GM23338 (cell line): ENCODE measurements at regions not wholly inside any gene's neighbourhood (a gene's known extent, or its start where the extent isn't known, plus 50 kb on each side); places are given as distances from the start of the nearest gene placed in this dataset.

Experiments used
- ATAC-seq: fragments of 200-7000 bp; cut with Tn5 transposase; 3 replicates; pipeline ENCODE4 v1.9.1; 2020
- DNase-seq: peaks from one replicate; pipeline ENCODE4 v3.0.0-alpha.2; 2015; ENCODE audit warnings: low spot score
- H2AFZ ChIP-seq: fragments of 200-600 bp; sonication (generic); 2 replicates; pipeline ENCODE4 v1.8.0; 2016; ENCODE audit warnings: antibody characterized with exemption, mild to moderate bottlenecking, moderate library complexity
- H3F3A ChIP-seq: fragments of 200-600 bp; sonication (generic); replicated peaks from 2 replicates; pipeline ENCODE4 v1.8.0; 2017; ENCODE audit warnings: antibody characterized with exemption, mixed run types, low read depth
- H3K27ac ChIP-seq: fragments of 200-600 bp; sonication (generic); 2 replicates; pipeline ENCODE4 v1.6.1; 2016; ENCODE audit warnings: low read depth
- H3K27me3 ChIP-seq: fragments of 200-600 bp; sonication (generic); 2 replicates; pipeline ENCODE4 v1.8.0; 2016; ENCODE audit warnings: mild to moderate bottlenecking, mixed run types, moderate library complexity; ENCODE audit not compliant: insufficient read depth
- H3K36me3 ChIP-seq: fragments of 200-600 bp; sonication (generic); 2 replicates; pipeline ENCODE4 v1.8.0; 2016; ENCODE audit warnings: mild to moderate bottlenecking; ENCODE audit not compliant: insufficient read depth
- H3K4me1 ChIP-seq: fragments of 200-600 bp; sonication (generic); 2 replicates; pipeline ENCODE4 v1.8.0; 2016; ENCODE audit warnings: mild to moderate bottlenecking, moderate library complexity; ENCODE audit not compliant: insufficient read depth
- H3K4me2 ChIP-seq: fragments of 200-600 bp; sonication (generic); 2 replicates; pipeline ENCODE4 v1.7.1; 2017; ENCODE audit warnings: mixed run types
- H3K4me3 ChIP-seq: fragments of 200-600 bp; sonication (generic); 2 replicates; pipeline ENCODE4 v1.6.1; 2016; ENCODE audit warnings: mixed run types
- H3K79me2 ChIP-seq: fragments of 200-600 bp; sonication (generic); replicated peaks from 2 replicates; pipeline ENCODE4 v1.8.0; 2017; ENCODE audit warnings: mild to moderate bottlenecking; ENCODE audit not compliant: insufficient read depth
- H3K9me2 ChIP-seq: fragments of 200-600 bp; sonication (generic); 2 replicates; pipeline ENCODE4 v1.8.0; 2017; ENCODE audit not compliant: insufficient read depth
- H4K20me1 ChIP-seq: fragments of 200-600 bp; sonication (generic); replicated peaks from 2 replicates; pipeline ENCODE4 v1.8.0; 2017; ENCODE audit warnings: mild to moderate bottlenecking; ENCODE audit not compliant: insufficient read depth
- H3K27ac Mint-ChIP-seq: 2 replicates; pipeline ENCODE4 v1.8.0; 2020; ENCODE audit warnings: inconsistent platforms, mild to moderate bottlenecking, moderate library complexity, mixed read lengths
- H3K27me3 Mint-ChIP-seq: 3 replicates; pipeline ENCODE4 v1.8.0; 2022; ENCODE audit warnings: low read depth, mild to moderate bottlenecking, moderate library complexity, mixed read lengths, inconsistent platforms; ENCODE audit not compliant: insufficient read depth, poor library complexity
- H3K36me3 Mint-ChIP-seq: 3 replicates; pipeline ENCODE4 v1.8.0; 2021; ENCODE audit warnings: low read depth, mild to moderate bottlenecking, inconsistent platforms, moderate library complexity, mixed read lengths
- H3K4me1 Mint-ChIP-seq: 3 replicates; pipeline ENCODE4 v1.8.0; 2020; ENCODE audit warnings: mild to moderate bottlenecking, inconsistent platforms, mixed read lengths
- H3K4me3 Mint-ChIP-seq: 3 replicates; pipeline ENCODE4 v1.8.0; 2021; ENCODE audit warnings: moderate library complexity, mild to moderate bottlenecking, inconsistent platforms, mixed read lengths
- H3K9me3 Mint-ChIP-seq: 3 replicates; pipeline ENCODE4 v1.8.0; 2020; ENCODE audit warnings: moderate library complexity, mild to moderate bottlenecking, inconsistent platforms, mixed read lengths
- CREB1 ChIP-seq: fragments of 250-450 bp; sonication (Bioruptor Pico); IDR thresholded peaks from 2 replicates; pipeline ENCODE4 v1.5.0; 2020; ENCODE audit warnings: low read depth, mild to moderate bottlenecking, moderate library complexity
- EZH2 ChIP-seq: fragments of 200-600 bp; sonication (generic); IDR thresholded peaks from one replicate; pipeline ENCODE4 v1.8.0; 2017; ENCODE audit warnings: antibody characterized with exemption, mild to moderate bottlenecking, low read depth; ENCODE audit not compliant: unreplicated experiment
- JUNB ChIP-seq: IDR thresholded peaks from one replicate; pipeline ENCODE4 v1.6.1; 2016; ENCODE audit warnings: antibody characterized with exemption; ENCODE audit not compliant: unreplicated experiment
- NANOG ChIP-seq: IDR thresholded peaks from 2 replicates; pipeline ENCODE4 v1.6.1; 2016; ENCODE audit warnings: antibody characterized with exemption, borderline replicate concordance
- REST ChIP-seq: IDR thresholded peaks from one replicate; pipeline ENCODE4 v1.6.1; 2018; ENCODE audit warnings: antibody characterized with exemption; ENCODE audit not compliant: unreplicated experiment
- STAT1 ChIP-seq: IDR thresholded peaks from one replicate; pipeline ENCODE4 v1.6.1; 2016; ENCODE audit warnings: antibody characterized with exemption; ENCODE audit not compliant: unreplicated experiment
- ZNF114 ChIP-seq: fragments of 250-450 bp; sonication (Bioruptor Pico); IDR thresholded peaks from 2 replicates; pipeline ENCODE4 v1.5.0; 2020; ENCODE audit warnings: mild to moderate bottlenecking, moderate library complexity
- ZNF331 ChIP-seq: fragments of 250-450 bp; sonication (Bioruptor Pico); IDR thresholded peaks from 2 replicates; pipeline ENCODE4 v1.5.0; 2020; ENCODE audit warnings: low read depth, mild to moderate bottlenecking, moderate library complexity
- TF ChIP-seq, protein P1 (sequence below), 2 experiments: fragments of 200-600 bp in 1 of 2; sonication (generic) in 1 of 2; conservative IDR thresholded peaks; 2 replicates each; pipeline versions ENCODE4 v1.5.1 to v1.6.1; 2016 to 2017; ENCODE audit warnings: antibody characterized with exemption in 2 of 2, low read depth in 2 of 2, mild to moderate bottlenecking in 2 of 2, moderate library complexity in 1 of 2

DNA sequence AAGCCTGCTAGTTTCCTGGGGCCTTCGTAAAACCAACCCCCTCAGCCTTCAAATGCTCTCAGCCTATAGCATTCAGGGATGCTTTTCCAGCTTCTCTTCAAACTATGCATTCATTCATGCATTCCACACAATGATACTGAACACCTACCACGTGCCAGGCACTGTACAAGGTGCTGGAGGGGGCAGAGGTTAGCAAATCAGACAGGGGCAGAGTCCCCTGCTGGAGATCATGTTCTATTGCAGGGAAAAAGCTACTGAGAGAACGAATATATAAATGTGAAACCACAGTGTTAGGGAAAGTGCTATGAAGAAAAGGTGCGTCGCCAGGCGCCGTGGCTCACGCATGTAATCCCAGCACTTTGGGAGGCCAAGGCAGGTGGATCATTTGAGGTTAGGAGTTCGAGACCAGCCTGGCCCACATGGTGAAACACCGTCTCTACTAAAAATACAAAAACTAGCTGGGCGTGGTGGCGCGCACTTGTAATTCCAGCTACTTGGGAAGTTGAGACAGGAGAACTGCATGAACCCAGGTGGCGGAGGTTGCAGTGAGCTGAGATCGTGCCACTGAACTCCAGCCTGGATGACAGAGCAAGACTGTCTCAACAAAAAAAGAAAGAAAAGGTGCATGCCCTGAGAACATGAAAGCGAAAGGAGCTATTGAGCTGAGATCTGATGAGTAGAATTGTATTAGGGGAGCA lies 64.6 kb upstream of the CALN1 start:
- no peaks in the 10 kb centered on the region; the same call in 2 of the 3 replicates for H3K4me1 Mint-ChIP-seq
- H3K9me2 ChIP-seq = no peaks in the 10 kb centered on the region

GRCh38 chr7:72467237-72467636 lies 55.1 kb upstream of the CALN1 start:
- Histone ChIP-seq H3F3A (no peaks in the 10 kb centered on the region), H3K4me3 (no peak overlapping the region), H3K27ac (no peak overlapping the region), H3K4me2 (no peak overlapping the region), H4K20me1 (no peaks in the 10 kb centered on the region), H3K36me3 (no peaks in the 10 kb centered on the region), H3K9me2 (no peaks in the 10 kb centered on the region), H3K4me1 (no peaks in the 10 kb centered on the region), H2AFZ (no peak overlapping the region), H3K79me2 (no peaks in the 10 kb centered on the region), H3K27me3 (no peaks in the 10 kb centered on the region)
- Mint-ChIP-seq H3K27me3 (peaks cover 4% of the 10 kb centered on the region), H3K4me3 (no peak overlapping the region), H3K4me1 (no peaks in the 10 kb centered on the region; the same call in 2 of the 3 replicates), H3K9me3 (peaks cover 4% of the 10 kb centered on the region; the same call in 1 of the 3 replicates), H3K27ac (no peak overlapping the region), H3K36me3 (no peaks in the 10 kb centered on the region; the same call in 2 of the 3 replicates)
- no peak for DNase-seq
- no peak for ATAC-seq
- TF ChIP-seq STAT1 = no peak
- TF ChIP-seq ZNF114 (CRISPR knock-in tag) = no peak
- TF ChIP-seq, protein P1, sequence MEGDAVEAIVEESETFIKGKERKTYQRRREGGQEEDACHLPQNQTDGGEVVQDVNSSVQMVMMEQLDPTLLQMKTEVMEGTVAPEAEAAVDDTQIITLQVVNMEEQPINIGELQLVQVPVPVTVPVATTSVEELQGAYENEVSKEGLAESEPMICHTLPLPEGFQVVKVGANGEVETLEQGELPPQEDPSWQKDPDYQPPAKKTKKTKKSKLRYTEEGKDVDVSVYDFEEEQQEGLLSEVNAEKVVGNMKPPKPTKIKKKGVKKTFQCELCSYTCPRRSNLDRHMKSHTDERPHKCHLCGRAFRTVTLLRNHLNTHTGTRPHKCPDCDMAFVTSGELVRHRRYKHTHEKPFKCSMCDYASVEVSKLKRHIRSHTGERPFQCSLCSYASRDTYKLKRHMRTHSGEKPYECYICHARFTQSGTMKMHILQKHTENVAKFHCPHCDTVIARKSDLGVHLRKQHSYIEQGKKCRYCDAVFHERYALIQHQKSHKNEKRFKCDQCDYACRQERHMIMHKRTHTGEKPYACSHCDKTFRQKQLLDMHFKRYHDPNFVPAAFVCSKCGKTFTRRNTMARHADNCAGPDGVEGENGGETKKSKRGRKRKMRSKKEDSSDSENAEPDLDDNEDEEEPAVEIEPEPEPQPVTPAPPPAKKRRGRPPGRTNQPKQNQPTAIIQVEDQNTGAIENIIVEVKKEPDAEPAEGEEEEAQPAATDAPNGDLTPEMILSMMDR (conservative IDR thresholded peaks at IDR 0.05; ENCODE audit: low read depth in 2 of 2) = no peak
- no peak for TF ChIP-seq NANOG
- TF ChIP-seq CREB1 = no peak
- TF ChIP-seq JUNB = no peak
- no peak for TF ChIP-seq REST
- no peak for TF ChIP-seq EZH2
- no peak for TF ChIP-seq ZNF331

More for the DNA sequence above, 64.6 kb upstream of the CALN1 start:
- Histone ChIP-seq H3K4me1 (no peaks in the 10 kb centered on the region), H3K27ac (no peak overlapping the region), H3K4me2 (no peak overlapping the region), H3K27me3 (no peaks in the 10 kb centered on the region), H3K4me3 (no peak overlapping the region), H4K20me1 (no peaks in the 10 kb centered on the region), H2AFZ (no peak overlapping the region), H3F3A (no peaks in the 10 kb centered on the region), H3K79me2 (no peaks in the 10 kb centered on the region), H3K36me3 (no peaks in the 10 kb centered on the region)
- peaks cover 4% of the 10 kb centered on the region for H3K27me3 Mint-ChIP-seq
- DNase-seq = peak; percentile 23
- no peak overlapping the region for H3K4me3 Mint-ChIP-seq
- ATAC-seq = no peak
- peaks cover 16% of the 10 kb centered on the region for H3K9me3 Mint-ChIP-seq
- H3K27ac Mint-ChIP-seq = no peak overlapping the region
- TF ChIP-seq STAT1 = no peak
- TF ChIP-seq, protein P1 (conservative IDR thresholded peaks at IDR 0.05; ENCODE audit: low read depth in 2 of 2) = peak; percentile 48 to 65
- no peak for TF ChIP-seq EZH2
- H3K36me3 Mint-ChIP-seq = 0 out of 3 replicates have a peak, but pooled peaks cover 3% of the 10 kb centered on the region
